Activated CD4-positive, CD25-positive, alpha-beta regulatory T cell (primary cell): ENCODE measurements at regions not wholly inside any gene's neighbourhood (a gene's known extent, or its start where the extent isn't known, plus 50 kb on each side); places are given as distances from the start of the nearest gene placed in this dataset.
"Not testable (repeated sequence)": the region's sequence is repeated elsewhere in the genome, so short reads cannot be mapped to it uniquely, and the experiment has no call there.

Experiments
- DNase-seq, 4 experiments: peaks; one replicate each; lab custom pipeline; 2025; lab: John Stamatoyannopoulos, UW

DNA sequence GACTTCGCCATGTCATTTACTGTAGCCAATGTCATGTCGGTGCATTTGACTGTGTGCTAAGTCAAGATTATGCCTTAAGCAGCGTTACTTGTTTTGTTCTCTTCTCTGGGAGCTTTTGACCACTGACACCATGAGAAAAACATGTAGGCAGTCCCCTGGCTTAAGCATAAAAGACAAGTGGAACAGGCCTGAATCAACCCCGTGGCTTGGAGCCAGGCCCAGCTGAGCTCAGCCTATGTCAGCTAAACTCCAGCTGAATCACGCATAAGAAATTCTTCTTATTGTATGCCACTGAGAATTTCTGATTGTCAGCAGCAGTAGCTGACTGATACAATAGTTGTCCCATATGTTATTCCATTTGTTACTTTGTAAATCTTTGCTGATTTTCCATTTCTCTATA lies 261.9 kb downstream of the CBLL2 start:
- DNase-seq = no peak

- no peak for DNase-seq
Measured at GRCh38 chrX:22536746-22537304, 264.1 kb downstream of the CBLL2 start.

DNA sequence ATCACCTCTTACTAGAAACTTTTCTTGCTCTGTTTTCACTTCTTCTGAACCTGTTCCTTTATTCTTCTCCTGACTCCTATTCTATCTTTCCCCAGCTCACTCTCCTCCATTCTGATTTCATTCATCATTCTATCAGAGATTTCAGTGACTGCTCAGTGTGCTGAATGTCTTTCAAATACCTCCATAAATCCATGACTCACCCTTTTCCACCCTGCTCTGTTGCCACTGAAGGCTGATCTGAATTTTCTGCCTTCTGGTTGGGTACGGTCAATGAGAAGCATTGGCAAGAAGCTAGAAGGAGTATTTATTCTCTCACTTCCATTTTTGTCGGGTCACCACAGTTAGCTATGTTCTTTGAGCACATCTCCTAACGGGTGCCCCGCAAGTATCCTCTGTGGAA lies 265.9 kb downstream of the CBLL2 start:
- DNase-seq = no peak

DNA sequence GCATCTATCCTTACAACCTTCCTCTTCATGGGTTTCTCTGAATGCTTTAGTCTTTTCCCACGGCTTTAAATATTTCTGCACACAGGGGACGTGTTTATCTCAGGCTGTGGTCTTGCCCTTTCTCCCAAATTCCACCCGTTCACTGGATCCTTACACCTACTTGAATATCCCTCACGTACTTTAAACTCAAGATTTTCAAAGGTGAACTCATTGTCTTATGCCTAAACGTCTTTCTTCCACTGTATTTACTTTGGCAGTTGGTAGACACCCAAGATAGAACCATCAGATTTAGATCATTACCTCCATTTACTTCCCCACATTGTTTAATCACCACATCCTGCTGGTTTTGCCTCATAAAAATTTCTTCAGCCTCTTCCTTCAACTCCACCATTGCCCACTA lies 269.2 kb downstream of the CBLL2 start:
- DNase-seq = no peak

DNA sequence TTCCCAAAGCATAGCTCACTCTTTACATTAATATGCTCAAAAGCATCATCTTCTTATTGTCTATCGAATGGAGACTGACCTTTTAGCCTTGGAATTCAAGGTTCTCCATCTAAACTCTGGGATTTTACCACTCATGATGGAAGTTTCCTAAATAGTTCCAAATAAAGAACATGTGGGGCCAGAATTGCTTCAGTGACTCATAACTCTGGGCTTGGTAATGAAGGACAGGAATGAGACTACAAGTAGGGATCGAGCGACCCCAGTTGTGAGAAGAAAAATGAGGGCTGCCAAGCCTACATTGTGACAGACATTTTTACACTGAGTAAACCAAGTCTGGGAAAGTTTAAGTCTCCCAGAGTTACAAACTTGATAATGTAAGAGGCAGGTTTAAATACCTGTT lies 269.9 kb downstream of the CBLL2 start:
- DNase-seq = no peak

GRCh38 chrX:22559506-22559905 lies 286.8 kb downstream of the CBLL2 start:
- no peak for DNase-seq

DNA sequence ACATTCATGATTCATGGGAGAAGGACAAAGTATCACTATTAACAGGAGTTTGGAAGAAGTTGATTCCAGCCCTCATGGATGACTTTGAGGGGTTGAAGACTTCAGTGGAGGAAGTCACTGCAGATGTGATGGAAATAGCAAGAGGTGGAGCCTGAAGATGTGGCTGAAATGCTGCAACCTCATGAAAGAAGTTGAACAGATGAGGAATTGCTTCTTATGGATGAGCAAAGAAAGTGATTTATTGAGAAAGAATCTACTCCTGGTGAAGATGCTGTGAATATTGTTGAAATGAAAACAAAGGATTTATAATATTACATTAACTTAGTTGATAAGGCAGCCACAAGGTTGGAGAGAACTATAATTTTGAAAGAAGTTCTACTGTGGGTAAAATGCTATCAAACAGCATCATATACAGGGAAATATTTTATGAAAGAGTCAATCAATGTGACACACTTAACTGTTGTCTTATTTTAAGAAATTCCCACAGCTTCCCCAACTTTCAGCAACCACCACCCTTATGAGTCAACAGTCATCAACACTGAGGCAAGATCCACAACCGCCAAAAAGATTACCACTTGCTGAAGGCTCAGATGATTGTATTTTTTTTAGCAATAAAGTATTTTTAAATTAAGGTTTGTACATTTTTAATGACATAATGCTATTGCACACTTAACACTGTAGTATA lies 302.6 kb downstream of the CBLL2 start:
- no peak for DNase-seq

GRCh38 chrX:22577181-22577580 lies 304.5 kb downstream of the CBLL2 start:
- DNase-seq = no peak

DNA sequence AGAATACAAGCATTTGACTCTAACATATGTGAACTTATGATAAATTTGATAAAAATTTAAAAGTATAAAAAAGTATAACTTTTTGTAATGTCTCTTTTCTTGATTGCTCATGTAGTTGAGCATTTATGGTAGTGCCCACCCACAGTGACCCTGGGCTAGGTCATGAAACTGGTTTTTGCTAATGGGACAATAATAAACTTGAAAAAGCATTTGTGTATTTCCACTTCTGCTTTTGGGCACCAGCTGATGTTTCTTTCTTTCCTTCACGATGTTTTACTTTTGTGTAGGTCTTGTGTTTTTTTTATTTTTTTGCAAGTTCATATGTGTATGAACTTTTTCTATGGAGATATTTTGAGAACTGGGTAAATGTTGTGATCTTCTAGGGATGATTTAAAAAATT lies 313.1 kb downstream of the CBLL2 start:
- no peak for DNase-seq

- DNase-seq = no peak
Measured at GRCh38 chrX:22589845-22590244, 317.1 kb downstream of the CBLL2 start.

- no peak for DNase-seq
Measured at GRCh38 chrX:22594766-22595165, 322.1 kb downstream of the CBLL2 start.

DNA sequence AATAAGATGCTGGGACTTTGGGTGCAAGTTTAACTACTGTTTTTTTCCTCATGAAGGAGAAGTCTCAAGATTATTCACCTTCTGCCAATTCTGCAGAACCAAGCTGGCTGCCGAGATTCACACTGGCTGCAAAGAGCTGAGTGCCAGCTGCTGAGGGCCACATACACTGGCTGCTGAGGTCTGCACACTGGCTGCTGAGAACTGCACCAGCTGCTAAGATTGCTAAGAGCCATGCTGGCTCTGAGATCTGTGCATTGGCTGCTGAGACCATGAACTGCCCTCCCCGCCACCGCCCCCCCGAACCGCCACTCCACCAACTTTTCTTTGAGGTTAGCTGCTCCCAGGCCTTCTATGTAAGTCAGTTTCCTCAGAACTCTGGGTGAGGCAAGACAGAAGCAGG lies 330.3 kb downstream of the CBLL2 start:
- no peak for DNase-seq

DNA sequence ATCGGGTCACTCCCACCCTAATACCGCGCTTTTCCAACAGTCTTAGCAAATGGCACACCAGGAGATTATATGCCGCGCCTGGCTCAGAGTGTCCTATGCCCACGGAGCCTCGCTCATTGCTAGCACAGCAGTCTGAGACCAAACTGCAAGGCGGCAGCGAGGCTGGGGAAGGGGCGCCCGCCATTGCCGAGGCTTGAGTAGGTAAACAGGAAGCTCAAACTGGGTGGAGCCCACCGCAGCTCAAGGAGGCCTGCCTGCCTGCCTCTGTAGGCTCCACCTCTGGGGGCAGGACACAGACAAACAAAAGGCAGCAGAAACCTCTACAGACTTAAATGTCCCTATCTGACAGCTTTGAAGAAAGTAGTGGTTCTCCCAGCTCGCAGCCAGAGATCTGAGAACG lies 336.7 kb downstream of the CBLL2 start:
- DNase-seq = not testable (repeated sequence)

DNA sequence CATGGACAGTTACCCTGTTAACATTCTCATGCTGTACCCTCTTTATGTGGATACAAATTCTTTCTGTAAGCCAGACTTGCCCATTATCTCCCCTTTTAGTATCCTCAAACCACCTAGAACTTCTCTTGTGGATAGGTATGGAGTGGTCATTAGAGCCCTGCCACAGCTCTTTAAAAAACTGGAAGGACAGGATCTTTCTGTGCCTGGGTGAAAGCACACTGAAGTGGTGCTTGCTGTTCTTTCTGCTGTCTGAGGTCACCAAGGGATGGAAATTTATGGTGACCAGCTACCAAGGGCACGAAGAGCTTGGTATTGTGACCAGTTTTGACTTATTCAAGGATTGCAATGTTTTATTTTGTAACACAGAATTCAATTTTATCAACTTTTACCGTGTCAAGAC lies 344.2 kb downstream of the CBLL2 start:
- no peak for DNase-seq

- DNase-seq = no peak
Measured at GRCh38 chrX:22627576-22627975, 354.9 kb downstream of the CBLL2 start.

GRCh38 chrX:22628275-22628674 lies 355.6 kb downstream of the CBLL2 start:
- DNase-seq = no peak

GRCh38 chrX:22629105-22629725 lies 356.5 kb downstream of the CBLL2 start:
- no peak for DNase-seq

- DNase-seq = no peak
Measured at GRCh38 chrX:22634083-22634482, 361.4 kb downstream of the CBLL2 start.

DNA sequence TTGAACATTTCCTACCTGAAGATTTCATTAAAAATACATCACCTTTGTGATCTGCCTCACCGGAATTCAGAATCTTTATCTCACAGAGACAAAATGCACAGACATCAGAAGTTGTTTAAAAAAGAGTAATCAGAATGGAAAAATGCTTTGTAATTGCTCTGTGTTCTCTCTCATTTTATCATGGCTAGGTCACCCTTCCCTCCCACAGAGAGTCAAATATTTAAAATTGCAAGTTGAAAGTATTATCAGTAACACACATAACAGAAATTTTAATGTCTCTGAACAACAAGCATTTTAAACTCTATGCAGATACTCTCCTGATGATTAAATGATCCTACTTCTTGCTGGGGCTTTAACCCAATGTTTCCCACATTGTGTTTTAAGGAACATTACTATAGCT lies 362.0 kb downstream of the CBLL2 start:
- DNase-seq = no peak

- no peak for DNase-seq
Measured at GRCh38 chrX:22648281-22648680, 351.5 kb upstream of the DDX53 start.

GRCh38 chrX:22650691-22651090 lies 349.1 kb upstream of the DDX53 start:
- no peak for DNase-seq

- no peak for DNase-seq
Measured at GRCh38 chrX:22652596-22652995, 347.2 kb upstream of the DDX53 start.

DNA sequence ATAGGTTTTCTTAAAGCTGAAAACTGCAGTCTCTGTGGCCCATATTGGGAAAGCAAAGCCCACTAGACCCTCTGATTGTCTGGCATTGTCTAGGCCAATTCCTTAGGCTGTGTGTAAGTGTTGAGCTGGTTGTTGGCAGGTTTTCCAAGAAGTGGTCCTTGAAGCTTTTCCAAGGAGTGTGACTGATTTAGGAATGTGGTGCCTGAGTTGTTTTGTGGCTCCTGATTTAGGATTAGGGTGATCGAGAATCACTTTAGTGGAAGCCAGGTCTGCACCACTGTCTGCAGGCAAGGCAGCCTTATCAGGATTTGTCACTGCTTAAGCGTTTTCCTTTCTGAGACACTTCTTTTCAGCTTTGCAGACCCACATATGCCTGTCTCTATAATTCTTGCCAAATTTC lies 339.0 kb upstream of the DDX53 start:
- no peak for DNase-seq

GRCh38 chrX:22662776-22663175 lies 337.0 kb upstream of the DDX53 start:
- no peak for DNase-seq
